ENCODE measurements at regions not wholly inside any gene's neighbourhood (a gene's known extent, or its start where the extent isn't known, plus 50 kb on each side); places are given as distances from the start of the nearest gene placed in this dataset.

DNA sequence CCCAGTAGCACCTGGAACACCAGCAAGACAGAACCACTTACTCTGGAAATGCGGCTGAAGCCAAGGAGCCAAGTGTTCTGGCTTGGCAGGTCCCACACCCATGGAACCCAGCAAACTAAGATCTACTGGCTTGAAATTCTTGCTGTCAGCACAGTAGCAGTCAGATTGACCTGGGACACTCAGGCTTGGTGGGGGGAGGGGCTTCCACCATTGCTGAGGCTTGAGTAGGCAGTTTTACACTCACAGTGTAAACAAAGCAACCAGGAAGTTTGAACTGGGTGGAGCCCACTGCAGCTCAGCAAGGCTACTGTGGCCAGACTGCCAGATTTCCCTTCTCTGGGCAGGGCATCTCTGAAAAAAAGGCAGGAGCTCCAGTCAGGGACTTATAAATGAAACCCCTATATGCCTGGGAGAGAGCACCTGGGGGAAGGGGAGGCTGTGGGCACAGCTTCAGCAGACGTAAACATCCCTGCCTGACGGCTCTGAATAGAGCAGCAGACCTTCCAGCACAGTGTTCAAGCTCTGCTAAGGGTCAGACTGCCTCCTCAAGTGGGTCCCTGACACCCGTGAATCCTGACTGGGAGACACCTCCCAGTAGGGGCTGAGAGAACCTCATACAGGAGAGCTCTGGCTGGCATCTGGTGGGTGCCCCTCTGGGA, 121.2 kb downstream of the MTERF1 start:
- Histone ChIP-seq H3K27me3 (no peaks in the 10 kb centered on the region), H3K4me3 (no peak overlapping the region), H3K4me1 (no peaks in the 10 kb centered on the region), H3K36me3 (no peaks in the 10 kb centered on the region), H3K9me3 (peaks cover 0 to 29% of the 10 kb centered on the region in 2 donors), H3K27ac (no peak overlapping the region)
- peak; percentile 96 for ATAC-seq
- intact Hi-C loops (cut with DNase I) = no loop called here
- no peak for TF ChIP-seq CTCF (IDR thresholded peaks at IDR 0.05)
- DNase-seq = peak; percentile 1 to 82 (median 61)

GRCh38 chr7:91767820-91768219, 112.7 kb downstream of the MTERF1 start:
- no peaks in the 10 kb centered on the region for H3K36me3 ChIP-seq
- no peaks in the 10 kb centered on the region for H3K4me1 ChIP-seq
- H3K4me3 ChIP-seq = no peak overlapping the region
- H3K27me3 ChIP-seq = no peaks in the 10 kb centered on the region
- peaks cover 0 to 21% of the 10 kb centered on the region in 2 donors for H3K9me3 ChIP-seq
- no peak for TF ChIP-seq CTCF (IDR thresholded peaks at IDR 0.05)
- DNase-seq (peak in 1 of 4 donors; percentile 19), ATAC-seq (no peak)
- intact Hi-C loops (cut with DNase I) = no loop called here
- no peak overlapping the region for H3K27ac ChIP-seq

DNA sequence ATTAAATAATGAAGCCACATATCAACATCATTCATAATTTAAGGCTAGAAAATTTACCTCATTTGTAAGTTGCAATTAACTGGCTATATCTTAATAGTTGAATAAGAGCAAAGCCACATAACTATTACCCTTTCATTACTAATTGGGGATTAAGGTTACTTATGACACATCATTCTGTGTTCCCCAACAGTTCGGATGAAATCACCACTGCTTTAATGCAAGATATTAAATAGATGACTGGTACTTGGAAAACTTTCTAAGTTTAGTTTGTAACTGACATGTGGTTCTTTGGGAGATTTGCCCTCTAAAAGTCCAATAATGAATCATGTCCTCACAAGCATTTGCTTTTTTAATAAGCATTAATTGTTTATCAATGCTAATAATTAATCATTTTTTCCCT, 109.1 kb downstream of the MTERF1 start:
- no peaks in the 10 kb centered on the region for H3K27me3 ChIP-seq
- no peaks in the 10 kb centered on the region for H3K36me3 ChIP-seq
- H3K4me1 ChIP-seq = no peaks in the 10 kb centered on the region
- DNase-seq (no peak), ATAC-seq (no peak)
- H3K27ac ChIP-seq = no peak overlapping the region
- intact Hi-C loops (cut with DNase I) = no loop called here
- no peaks in the 10 kb centered on the region for H3K9me3 ChIP-seq
- no peak overlapping the region for H3K4me3 ChIP-seq
- no peak for TF ChIP-seq CTCF (IDR thresholded peaks at IDR 0.05)

- DNase-seq (no peak), ATAC-seq (no peak)
- TF ChIP-seq CTCF (IDR thresholded peaks at IDR 0.05) = no peak
- H3K9me3 ChIP-seq = no peaks in the 10 kb centered on the region
- H3K4me3 ChIP-seq = no peak overlapping the region
- H3K36me3 ChIP-seq = no peaks in the 10 kb centered on the region
- no peak overlapping the region for H3K27ac ChIP-seq
- intact Hi-C loops (cut with DNase I) = no loop called here
- H3K4me1 ChIP-seq = no peaks in the 10 kb centered on the region
- no peaks in the 10 kb centered on the region for H3K27me3 ChIP-seq
These were observed 108.3 kb downstream of the MTERF1 start for GRCh38 chr7:91771921-91772815.

- no peak for ATAC-seq
- no peak for DNase-seq
- H3K27me3 ChIP-seq = no peaks in the 10 kb centered on the region
- no peaks in the 10 kb centered on the region for H3K4me1 ChIP-seq
- no peak overlapping the region for H3K4me3 ChIP-seq
- intact Hi-C loops (cut with DNase I) = no loop called here
- TF ChIP-seq CTCF (IDR thresholded peaks at IDR 0.05) = no peak
- H3K36me3 ChIP-seq = no peaks in the 10 kb centered on the region
- no peak overlapping the region for H3K27ac ChIP-seq
- no peaks in the 10 kb centered on the region for H3K9me3 ChIP-seq
These were observed 104.3 kb downstream of the MTERF1 start for GRCh38 chr7:91776171-91776570.
